RCC 7860 (cell line): ENCODE measurements at regions not wholly inside any gene's neighbourhood (a gene's known extent, or its start where the extent isn't known, plus 50 kb on each side); places are given as distances from the start of the nearest gene placed in this dataset.

Source experiments
- DNase-seq: peaks from one replicate; pipeline ENCODE4 v3.0.0-alpha.2; 2015; ENCODE audit warnings: low spot score
- FAIRE-seq: peaks from 2 replicates; lab custom pipeline; 2012; peaks lifted over from hg19 to GRCh38; lab: Jason Lieb, UNC

GRCh38 chr13:99027661-99028425, 50.0 kb upstream of the DOCK9 start:
- FAIRE-seq (no peak), DNase-seq (no peak)

GRCh38 chr13:99028890-99029289, 51.0 kb upstream of the DOCK9 start:
- FAIRE-seq (no peak), DNase-seq (no peak)

- FAIRE-seq (no peak), DNase-seq (no peak)
Observed at GRCh38 chr13:99029576-99029975, 51.7 kb upstream of the DOCK9 start.

GRCh38 chr13:99030326-99030725, 52.5 kb upstream of the DOCK9 start:
- DNase-seq: no peak
- FAIRE-seq: no peak

- DNase-seq (peak; percentile 13), FAIRE-seq (no peak)
Observed at GRCh38 chr13:99031832-99032231, 54.0 kb upstream of the DOCK9 start.

GRCh38 chr13:99033814-99034213, 56.0 kb upstream of the DOCK9 start:
- no peak for FAIRE-seq
- DNase-seq: peak; percentile 37

GRCh38 chr13:99034333-99035085, 56.6 kb upstream of the DOCK9 start:
- FAIRE-seq (no peak), DNase-seq (no peak)

- FAIRE-seq (no peak), DNase-seq (no peak)
Observed at GRCh38 chr13:99035715-99036114, 57.9 kb upstream of the DOCK9 start.

GRCh38 chr13:99037756-99038155, 59.9 kb upstream of the DOCK9 start:
- DNase-seq: no peak
- FAIRE-seq: no peak

GRCh38 chr13:99039718-99040280, 61.9 kb upstream of the DOCK9 start:
- no peak for DNase-seq
- FAIRE-seq: no peak

- FAIRE-seq (no peak), DNase-seq (no peak)
Observed at GRCh38 chr13:99040536-99041131, 62.8 kb upstream of the DOCK9 start.

GRCh38 chr13:99041337-99041736, 63.5 kb upstream of the DOCK9 start:
- DNase-seq (no peak), FAIRE-seq (no peak)

- DNase-seq (no peak), FAIRE-seq (no peak)
Observed at GRCh38 chr13:99041788-99042187, 63.9 kb upstream of the DOCK9 start.

GRCh38 chr13:99042521-99043250, 64.8 kb upstream of the DOCK9 start:
- DNase-seq (no peak), FAIRE-seq (no peak)

GRCh38 chr13:99043831-99044231, 66.0 kb upstream of the DOCK9 start:
- DNase-seq (no peak), FAIRE-seq (no peak)

- FAIRE-seq: no peak
- no peak for DNase-seq
Observed at GRCh38 chr13:99044764-99045163, 66.9 kb upstream of the DOCK9 start.

- FAIRE-seq (no peak), DNase-seq (no peak)
Observed at GRCh38 chr13:99045396-99045795, 67.5 kb upstream of the DOCK9 start.

GRCh38 chr13:99046851-99047250, 69.0 kb upstream of the DOCK9 start:
- FAIRE-seq (no peak), DNase-seq (no peak)

GRCh38 chr13:99050983-99051488, 73.2 kb upstream of the DOCK9 start:
- DNase-seq (no peak), FAIRE-seq (no peak)

GRCh38 chr13:99051768-99052455, 74.0 kb upstream of the DOCK9 start:
- FAIRE-seq (no peak), DNase-seq (no peak)
